CD14-positive monocyte (primary cell): ENCODE measurements at regions not wholly inside any gene's neighbourhood (a gene's known extent, or its start where the extent isn't known, plus 50 kb on each side); places are given as distances from the start of the nearest gene placed in this dataset.

Source experiments
- DNase-seq, 3 donors: peaks; one replicate each; pipeline ENCODE4 v3.0.0-alpha.2; 2011 to 2022
- H2AFZ ChIP-seq: 2 replicates; pipeline ENCODE4 v1.6.0; 2012; ENCODE audit warnings: mild to moderate bottlenecking, low read depth, low read length, inconsistent platforms; ENCODE audit not compliant: insufficient read depth, poor library complexity, severe bottlenecking
- H3K27ac ChIP-seq, 2 donors: 1 replicate in 1 of 2; 2 replicates in 1 of 2; pipeline ENCODE4 v1.5.1; 2012 to 2013; ENCODE audit warnings: low read length in 2 of 2, control low read depth in 1 of 2, inconsistent platforms in 1 of 2, low read depth in 1 of 2, mild to moderate bottlenecking in 1 of 2
- H3K27me3 ChIP-seq, 2 donors: one replicate each; pipeline versions ENCODE4 v1.6.0 to v1.6.1; 2011 to 2013; ENCODE audit warnings: low read length in 2 of 2; ENCODE audit not compliant: control insufficient read depth in 2 of 2, insufficient read depth in 2 of 2
- H3K36me3 ChIP-seq, 2 donors: replicated peaks in 1 of 2; 1 replicate in 1 of 2; 2 replicates in 1 of 2; pipeline versions ENCODE4 v1.5.1 to v1.6.1; 2012 to 2013; ENCODE audit warnings: low read length in 2 of 2, control low read depth in 1 of 2, inconsistent platforms in 1 of 2, mild to moderate bottlenecking in 1 of 2; ENCODE audit not compliant: insufficient read depth in 2 of 2, control insufficient read depth in 1 of 2
- H3K4me1 ChIP-seq, 2 donors: 1 replicate in 1 of 2; 2 replicates in 1 of 2; pipeline versions ENCODE4 v1.5.1 to v1.6.1; 2012 to 2013; ENCODE audit warnings: low read length in 2 of 2, control low read depth in 1 of 2, inconsistent platforms in 1 of 2, mild to moderate bottlenecking in 1 of 2, moderate library complexity in 1 of 2; ENCODE audit not compliant: insufficient read depth in 2 of 2, control insufficient read depth in 1 of 2
- H3K4me2 ChIP-seq: replicated peaks from 2 replicates; pipeline ENCODE3; 2012; ENCODE audit warnings: low read length, moderate library complexity, mild to moderate bottlenecking; ENCODE audit not compliant: poor library complexity, severe bottlenecking; ENCODE audit errors: extremely low read depth
- H3K4me3 ChIP-seq, 3 experiments: fragments of 200-600 bp in 1 of 3; sonication (generic) in 1 of 3; replicated peaks in 1 of 3; 1 replicate in 2 of 3; 2 replicates in 1 of 3; pipeline ENCODE4 v1.5.1; 2011 to 2013; ENCODE audit warnings: low read length in 3 of 3, mild to moderate bottlenecking in 3 of 3, control low read depth in 2 of 3, low read depth in 2 of 3, inconsistent platforms in 1 of 3, moderate library complexity in 1 of 3
- H3K79me2 ChIP-seq: 2 replicates; pipeline ENCODE4 v1.6.0; 2012; ENCODE audit warnings: mild to moderate bottlenecking, control low read depth, inconsistent platforms, low read length, moderate library complexity; ENCODE audit not compliant: insufficient read depth
- H3K9ac ChIP-seq: 2 replicates; pipeline ENCODE4 v1.6.0; 2017; ENCODE audit warnings: low read length, mild to moderate bottlenecking; ENCODE audit not compliant: insufficient read depth, poor library complexity, severe bottlenecking
- H3K9me3 ChIP-seq, 2 donors: replicated peaks in 1 of 2; 1 replicate in 1 of 2; 2 replicates in 1 of 2; pipeline versions ENCODE4 v1.5.1 to v1.6.1; 2012 to 2013; ENCODE audit warnings: low read length in 2 of 2, control low read depth in 1 of 2; ENCODE audit not compliant: control insufficient read depth in 1 of 2, insufficient read depth in 1 of 2
- H4K20me1 ChIP-seq: 2 replicates; pipeline ENCODE4 v1.6.0; 2012; ENCODE audit warnings: mild to moderate bottlenecking, low read length, control low read depth, moderate library complexity; ENCODE audit not compliant: insufficient read depth
- H3K27ac Mint-ChIP-seq, 7 donors: one replicate each; pipeline ENCODE4 v1.8.0; 2020; ENCODE audit warnings: mild to moderate bottlenecking in 7 of 7, mixed read lengths in 7 of 7, moderate library complexity in 6 of 7, inconsistent platforms in 2 of 7
- H3K27me3 Mint-ChIP-seq, 3 donors: one replicate each; pipeline ENCODE4 v1.8.0; 2021 to 2022; ENCODE audit warnings: low read depth in 3 of 3, mild to moderate bottlenecking in 3 of 3, mixed read lengths in 3 of 3, moderate library complexity in 3 of 3, inconsistent platforms in 1 of 3
- H3K36me3 Mint-ChIP-seq, 2 donors: one replicate each; pipeline ENCODE4 v1.8.0; 2020; ENCODE audit warnings: mixed read lengths in 2 of 2, inconsistent platforms in 1 of 2, mild to moderate bottlenecking in 1 of 2
- H3K4me1 Mint-ChIP-seq: one replicate; pipeline ENCODE4 v1.8.0; 2020; ENCODE audit warnings: mild to moderate bottlenecking, mixed read lengths
- H3K4me3 Mint-ChIP-seq, 2 donors: one replicate each; pipeline ENCODE4 v1.8.0; 2020; ENCODE audit warnings: mild to moderate bottlenecking in 2 of 2, mixed read lengths in 2 of 2, moderate library complexity in 1 of 2
- H3K9me3 Mint-ChIP-seq, 7 donors: one replicate each; pipeline ENCODE4 v1.8.0; 2020 to 2022; ENCODE audit warnings: mixed read lengths in 7 of 7, mild to moderate bottlenecking in 6 of 7, moderate library complexity in 6 of 7, inconsistent platforms in 2 of 7
- CTCF ChIP-seq: fragments of 200-600 bp; IDR thresholded peaks from one replicate; pipeline ENCODE4 v1.8.0; 2022; ENCODE audit warnings: antibody characterized with exemption, mild to moderate bottlenecking
- WGBS: methylation state at CpG from one replicate; pipeline ENCODE4 v1.1.5; 2013; ENCODE audit warnings: missing lambda C conversion rate; ENCODE audit not compliant: insufficient coverage; 5-methylcytosine and 5-hydroxymethylcytosine counted together
- intact Hi-C, 2 donors: fragments of 100-400 bp; cut with micrococcal nuclease; formaldehyde crosslinking; loops; one replicate each; pipeline versions ENCODE4 v1.15.0 to v1.15.1; 2023

DNA sequence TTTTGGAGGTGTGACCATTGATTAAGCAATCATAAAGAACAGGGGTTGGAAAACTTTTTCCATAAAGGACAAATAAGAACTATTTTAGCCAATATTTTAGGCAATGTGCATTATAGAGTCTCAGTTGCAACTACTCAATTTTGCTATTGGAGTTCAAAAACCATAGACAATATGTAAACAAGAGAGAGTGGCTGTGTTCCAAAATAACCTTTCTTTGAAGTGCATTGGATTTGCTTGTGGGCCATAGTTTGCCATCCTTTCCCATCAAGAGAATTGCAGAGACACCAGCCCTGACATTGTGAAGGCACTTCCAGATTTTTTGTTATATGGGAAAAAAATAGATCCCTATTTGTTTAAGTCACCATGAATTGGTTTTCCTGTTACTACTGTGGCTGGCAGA is 63.3 kb upstream of the LARGE1 start:
- no peak for TF ChIP-seq CTCF
- Mint-ChIP-seq H3K27ac (no peak overlapping the region), H3K4me3 (no peak overlapping the region), H3K27me3 (peaks cover 0 to 4% (median 2%) of the 10 kb centered on the region in 3 donors), H3K9me3 (peaks cover 2 to 18% (median 4%) of the 10 kb centered on the region in 7 donors), H3K36me3 (no peaks in the 10 kb centered on the region), H3K4me1 (no peaks in the 10 kb centered on the region)
- no peak for DNase-seq
- H3K27ac ChIP-seq: no peak overlapping the region
- H3K4me1 ChIP-seq: no peaks in the 10 kb centered on the region
- no peak overlapping the region for H3K4me3 ChIP-seq
- no peaks in the 10 kb centered on the region for H3K27me3 ChIP-seq
- no peaks in the 10 kb centered on the region for H3K79me2 ChIP-seq
- H3K9ac ChIP-seq: no peak overlapping the region
- no peak overlapping the region for H2AFZ ChIP-seq
- intact Hi-C loops: no loop called here
- H4K20me1 ChIP-seq: no peaks in the 10 kb centered on the region
- no peaks in the 10 kb centered on the region for H3K36me3 ChIP-seq
- H3K4me2 ChIP-seq: no peak overlapping the region
- peaks cover 0 to 3% of the 10 kb centered on the region in 2 donors for H3K9me3 ChIP-seq

DNA sequence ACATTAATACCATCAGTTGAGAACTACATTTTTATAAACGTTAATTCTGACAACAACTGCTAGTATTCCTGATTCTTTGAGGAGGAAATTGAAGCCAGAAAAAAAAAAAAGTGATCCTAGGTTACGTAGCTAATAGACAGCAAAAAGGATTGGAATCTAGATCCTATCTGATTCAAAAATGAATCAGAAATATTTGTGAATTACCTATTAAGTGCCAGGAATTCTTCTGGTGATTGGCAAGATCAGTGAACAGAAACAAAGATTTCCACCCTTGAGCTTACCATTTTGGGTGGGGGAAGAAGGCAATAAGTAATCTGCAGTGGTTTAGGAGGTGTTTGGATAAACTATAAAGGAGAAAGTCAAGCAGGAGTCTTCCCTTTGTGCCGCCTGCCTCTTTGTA is 63.9 kb upstream of the LARGE1 start:
- Histone ChIP-seq H3K79me2 (no peaks in the 10 kb centered on the region), H4K20me1 (no peaks in the 10 kb centered on the region), H3K36me3 (no peaks in the 10 kb centered on the region), H3K9me3 (peaks cover 0 to 3% of the 10 kb centered on the region in 2 donors), H3K4me3 (no peak overlapping the region), H3K9ac (no peak overlapping the region), H3K27ac (no peak overlapping the region), H3K4me1 (no peaks in the 10 kb centered on the region), H3K27me3 (no peaks in the 10 kb centered on the region), H2AFZ (no peak overlapping the region), H3K4me2 (no peak overlapping the region)
- no peaks in the 10 kb centered on the region for H3K4me1 Mint-ChIP-seq
- DNase-seq: no peak
- no peak overlapping the region for H3K4me3 Mint-ChIP-seq
- peaks cover 0 to 4% (median 2%) of the 10 kb centered on the region in 3 donors for H3K27me3 Mint-ChIP-seq
- no peak overlapping the region for H3K27ac Mint-ChIP-seq
- WGBS: 100% methylated on average over 1 of the region's 3 CpGs
- TF ChIP-seq CTCF: no peak
- intact Hi-C loops: no loop called here
- H3K9me3 Mint-ChIP-seq: peaks cover 2 to 16% (median 4%) of the 10 kb centered on the region in 7 donors
- H3K36me3 Mint-ChIP-seq: no peaks in the 10 kb centered on the region
